ENCODE measurements at regions not wholly inside any gene's neighbourhood (a gene's known extent, or its start where the extent isn't known, plus 50 kb on each side); places are given as distances from the start of the nearest gene placed in this dataset.

- TF ChIP-seq CTCF (conservative IDR thresholded peaks at IDR 0.05; ENCODE audit: low read depth in 2 of 2) (no peak), REST (IDR thresholded peaks at IDR 0.05; ENCODE audit: unreplicated experiment) (no peak), POLR2AphosphoS5 (IDR thresholded peaks at IDR 0.05; ENCODE audit: low read depth) (no peak), EZH2phosphoT487 (IDR thresholded peaks at IDR 0.05; ENCODE audit: unreplicated experiment) (no peak), EZH2 (IDR thresholded peaks at IDR 0.05; ENCODE audit: low read depth, unreplicated experiment) (no peak), JUNB (IDR thresholded peaks at IDR 0.05; ENCODE audit: unreplicated experiment) (no peak), STAT1 (IDR thresholded peaks at IDR 0.05; ENCODE audit: unreplicated experiment) (no peak)
Observed at GRCh38 chr12:111117017-111117416, 196.6 kb upstream of the MYL2 start.
